ENCODE measurements at regions not wholly inside any gene's neighbourhood (a gene's known extent, or its start where the extent isn't known, plus 50 kb on each side); places are given as distances from the start of the nearest gene placed in this dataset.

DNA sequence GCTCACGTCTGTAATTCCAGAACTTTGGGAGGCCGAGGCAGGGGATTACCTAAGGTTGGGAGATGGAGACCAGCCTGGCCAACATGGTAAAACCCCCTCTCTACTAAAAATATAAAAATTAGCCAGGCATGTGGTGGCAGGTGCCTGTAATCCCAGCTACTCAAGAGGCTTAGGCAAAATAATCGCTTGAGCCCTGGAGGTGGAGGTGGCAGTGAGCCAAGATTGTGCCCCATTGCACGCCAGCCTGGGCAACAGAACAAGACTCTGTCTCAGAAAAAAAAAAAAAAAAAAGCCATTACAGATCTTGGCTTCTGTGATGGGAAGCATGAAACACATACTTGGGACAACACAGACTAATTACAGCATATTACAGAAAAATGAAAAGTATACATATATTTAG is 1404.5 kb upstream of the SPRY2 start:
- TF ChIP-seq, protein P1, sequence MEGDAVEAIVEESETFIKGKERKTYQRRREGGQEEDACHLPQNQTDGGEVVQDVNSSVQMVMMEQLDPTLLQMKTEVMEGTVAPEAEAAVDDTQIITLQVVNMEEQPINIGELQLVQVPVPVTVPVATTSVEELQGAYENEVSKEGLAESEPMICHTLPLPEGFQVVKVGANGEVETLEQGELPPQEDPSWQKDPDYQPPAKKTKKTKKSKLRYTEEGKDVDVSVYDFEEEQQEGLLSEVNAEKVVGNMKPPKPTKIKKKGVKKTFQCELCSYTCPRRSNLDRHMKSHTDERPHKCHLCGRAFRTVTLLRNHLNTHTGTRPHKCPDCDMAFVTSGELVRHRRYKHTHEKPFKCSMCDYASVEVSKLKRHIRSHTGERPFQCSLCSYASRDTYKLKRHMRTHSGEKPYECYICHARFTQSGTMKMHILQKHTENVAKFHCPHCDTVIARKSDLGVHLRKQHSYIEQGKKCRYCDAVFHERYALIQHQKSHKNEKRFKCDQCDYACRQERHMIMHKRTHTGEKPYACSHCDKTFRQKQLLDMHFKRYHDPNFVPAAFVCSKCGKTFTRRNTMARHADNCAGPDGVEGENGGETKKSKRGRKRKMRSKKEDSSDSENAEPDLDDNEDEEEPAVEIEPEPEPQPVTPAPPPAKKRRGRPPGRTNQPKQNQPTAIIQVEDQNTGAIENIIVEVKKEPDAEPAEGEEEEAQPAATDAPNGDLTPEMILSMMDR (IDR thresholded peaks at IDR 0.05; ENCODE audit: low read depth, low read length), result no peak
- TF ChIP-seq MYC (IDR thresholded peaks at IDR 0.05; ENCODE audit: low read depth, low read length), result no peak
